AG04450 (cell line): ENCODE measurements at regions not wholly inside any gene's neighbourhood (a gene's known extent, or its start where the extent isn't known, plus 50 kb on each side); places are given as distances from the start of the nearest gene placed in this dataset.

Experiments
- CTCF ChIA-PET: fragments of 300-600, 350-600 bp; formaldehyde crosslinking; extraction: SDS; loops from one replicate; lab custom pipeline; 2022; ENCODE audit warnings: antibody characterized with exemption, inconsistent platforms; lab: Charles Lee
- POLR2A ChIA-PET: fragments of 350-600 bp; formaldehyde crosslinking; extraction: SDS; loops from one replicate; lab custom pipeline; 2021; ENCODE audit warnings: antibody characterized with exemption, inconsistent platforms; lab: Yijun Ruan, JAX
- DNase-seq: peaks from one replicate; pipeline ENCODE4 v3.0.0-alpha.2; 2011; ENCODE audit warnings: low read depth, low spot score
- H3K27ac ChIP-seq: one replicate; pipeline ENCODE4 v1.5.1; 2012; ENCODE audit warnings: low read depth, low read length, control low read depth
- H3K27me3 ChIP-seq: one replicate; pipeline ENCODE4 v1.6.0; 2012; ENCODE audit warnings: low read length; ENCODE audit not compliant: control insufficient read depth, insufficient read depth
- H3K4me3 ChIP-seq: 2 replicates; pipeline ENCODE4 v1.5.1; 2011; ENCODE audit warnings: mild to moderate bottlenecking, low read depth, low read length, control low read depth
- H3K9me3 ChIP-seq: 2 replicates; pipeline ENCODE4 v1.5.1; 2012; ENCODE audit warnings: low read length; ENCODE audit not compliant: control insufficient read depth, insufficient read depth
- CTCF ChIP-seq: IDR thresholded peaks from 2 replicates; pipeline ENCODE4 v1.5.1; 2011; ENCODE audit warnings: low read depth, low read length, control low read depth, inconsistent platforms

- TF ChIP-seq CTCF: no peak
- Histone ChIP-seq H3K27me3 (no peaks in the 10 kb centered on the region), H3K4me3 (no peak overlapping the region), H3K9me3 (no peaks in the 10 kb centered on the region), H3K27ac (no peak overlapping the region)
- ChIA-PET CTCF (no interaction called here), POLR2A (no interaction called here)
- no peak for DNase-seq
Measured at GRCh38 chr2:142323206-142323605, 192.4 kb upstream of the LRP1B start.

GRCh38 chr2:142321706-142322280 lies 191.0 kb upstream of the LRP1B start:
- TF ChIP-seq CTCF: no peak
- no peak for DNase-seq
- no peaks in the 10 kb centered on the region for H3K27me3 ChIP-seq
- H3K27ac ChIP-seq: no peak overlapping the region
- ChIA-PET CTCF (no interaction called here), POLR2A (no interaction called here)
- no peak overlapping the region for H3K4me3 ChIP-seq
- no peaks in the 10 kb centered on the region for H3K9me3 ChIP-seq

- CTCF ChIA-PET: no interaction called here
- POLR2A ChIA-PET: no interaction called here
Measured at GRCh38 chr2:142320067-142320466, 189.3 kb upstream of the LRP1B start.

GRCh38 chr2:142316049-142316448 lies 185.2 kb upstream of the LRP1B start:
- CTCF ChIA-PET: interaction anchor here (1.6 kb wide), 1 partner anchor 8 kb away, joined by 3 read pairs; no protein-coding TSS in a partner anchor
- Histone ChIP-seq H3K27me3 (no peaks in the 10 kb centered on the region), H3K27ac (no peak overlapping the region), H3K4me3 (no peak overlapping the region), H3K9me3 (no peaks in the 10 kb centered on the region)
- POLR2A ChIA-PET: no interaction called here
- DNase-seq: no peak
- no peak for TF ChIP-seq CTCF

More at GRCh38 chr2:142320067-142320466, 189.3 kb upstream of the LRP1B start:
- Histone ChIP-seq H3K27ac (no peak overlapping the region), H3K9me3 (no peaks in the 10 kb centered on the region), H3K4me3 (no peak overlapping the region), H3K27me3 (no peaks in the 10 kb centered on the region)
- no peak for DNase-seq
- TF ChIP-seq CTCF: no peak

- ChIA-PET CTCF (interaction anchor here (1.6 kb wide), 1 partner anchor 9 kb away, joined by 3 read pairs; no protein-coding TSS in a partner anchor), POLR2A (no interaction called here)
- TF ChIP-seq CTCF: no peak
- H3K27ac ChIP-seq: no peak overlapping the region
- H3K9me3 ChIP-seq: peaks cover 3% of the 10 kb centered on the region; the same call in 1 of the 2 replicates
- H3K27me3 ChIP-seq: no peaks in the 10 kb centered on the region
- no peak for DNase-seq
- H3K4me3 ChIP-seq: no peak overlapping the region
Measured at GRCh38 chr2:142315346-142315745, 184.5 kb upstream of the LRP1B start.
